HG02678 (cell line): ENCODE measurements at regions not wholly inside any gene's neighbourhood (a gene's known extent, or its start where the extent isn't known, plus 50 kb on each side); places are given as distances from the start of the nearest gene placed in this dataset.
"Not testable (repeated sequence)": the region's sequence is repeated elsewhere in the genome, so short reads cannot be mapped to it uniquely, and the experiment has no call there.

Experiments used
- ATAC-seq: cut with Tn5 transposase; IDR thresholded peaks from one replicate; pipeline ENCODE4 v1.9.1; 2021; ENCODE audit warnings: mild to moderate bottlenecking, moderate library complexity; ENCODE audit not compliant: unreplicated experiment

GRCh38 chr17:33680472-33680871 is 387.4 kb upstream of the ASIC2 start:
- no peak for ATAC-seq

GRCh38 chr17:33682599-33682998 is 389.5 kb upstream of the ASIC2 start:
- no peak for ATAC-seq

DNA sequence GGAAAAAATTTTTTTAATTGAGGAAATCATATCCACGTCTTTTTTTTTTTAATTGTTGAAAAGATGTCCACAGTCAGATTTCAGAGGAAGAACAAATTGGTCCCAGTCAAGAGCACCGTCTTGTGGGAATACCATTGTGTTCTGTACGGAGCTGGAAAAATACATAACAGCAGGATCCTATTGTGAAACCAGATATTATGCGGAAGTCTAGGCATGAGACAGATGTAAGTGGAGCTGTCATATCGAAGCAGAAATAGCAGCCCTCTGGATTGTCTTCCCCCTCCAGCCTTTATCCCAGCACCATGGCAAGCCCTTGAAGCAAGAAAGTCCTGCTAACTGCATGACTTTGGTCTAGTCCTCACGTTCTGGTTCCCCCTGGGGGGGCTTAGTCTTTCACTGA is 391.6 kb upstream of the ASIC2 start:
- no peak for ATAC-seq

DNA sequence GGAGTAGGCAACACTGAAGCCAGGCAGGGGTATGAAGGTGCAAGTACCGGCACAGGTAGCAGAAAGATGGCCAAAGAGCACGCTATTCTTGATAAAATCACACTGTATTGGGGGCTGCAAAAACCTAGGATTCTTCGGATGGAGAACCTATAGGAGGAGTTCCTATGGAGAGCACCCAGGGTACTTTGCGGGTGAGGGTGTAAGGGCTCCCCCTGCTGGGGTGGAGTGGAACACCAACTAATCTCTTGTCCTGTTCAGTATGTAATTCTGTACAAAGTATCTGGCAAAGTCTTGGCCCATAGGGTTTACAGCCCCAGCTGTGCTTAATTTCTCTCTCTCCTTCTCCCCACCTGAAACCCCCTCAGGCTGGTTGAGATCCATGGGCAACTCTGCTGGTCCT is 393.1 kb upstream of the ASIC2 start:
- ATAC-seq, result no peak

GRCh38 chr17:33687831-33688230 is 394.7 kb upstream of the ASIC2 start:
- ATAC-seq, result no peak

DNA sequence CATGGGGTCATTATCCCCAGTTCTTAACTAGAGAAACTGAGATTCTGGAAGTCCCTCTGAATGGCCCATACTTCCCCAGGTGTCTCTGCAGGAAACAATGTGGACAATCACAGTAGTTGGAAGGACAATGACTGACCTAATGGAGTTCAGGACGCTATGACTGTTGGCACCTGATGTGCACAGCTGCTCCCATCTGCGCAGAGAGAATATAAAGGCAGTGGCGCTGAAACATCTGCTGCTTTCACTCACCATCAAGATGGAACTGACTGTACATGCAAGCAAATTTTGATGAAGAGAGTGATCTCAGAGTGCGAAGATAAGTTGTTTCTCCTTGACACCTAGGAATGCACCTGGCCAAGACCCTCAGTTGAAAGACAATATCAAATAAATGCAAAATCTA is 395.7 kb upstream of the ASIC2 start:
- ATAC-seq, result no peak

GRCh38 chr17:33689725-33690124 is 396.6 kb upstream of the ASIC2 start:
- no peak for ATAC-seq

- no peak for ATAC-seq
Observed at GRCh38 chr17:33695431-33695830, 402.3 kb upstream of the ASIC2 start.

DNA sequence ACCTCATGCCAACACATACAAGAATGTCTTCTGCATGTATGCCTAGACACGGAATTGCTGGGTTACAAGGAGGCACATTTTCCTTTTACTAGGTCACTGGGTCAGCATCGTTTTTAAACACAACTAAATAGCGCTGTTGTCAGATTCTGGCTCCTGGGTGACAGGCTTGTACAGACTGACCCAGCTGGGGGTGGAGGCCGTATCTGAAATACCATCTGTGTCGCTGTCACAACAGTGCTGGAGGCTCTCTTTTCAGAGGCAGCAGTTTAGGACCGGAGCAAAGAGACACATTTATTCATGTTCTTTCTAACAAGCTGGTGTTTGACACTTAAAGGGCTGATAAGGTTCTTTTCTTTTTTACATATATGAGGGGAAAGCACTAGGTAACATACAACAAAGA is 403.0 kb upstream of the ASIC2 start:
- ATAC-seq, result no peak

DNA sequence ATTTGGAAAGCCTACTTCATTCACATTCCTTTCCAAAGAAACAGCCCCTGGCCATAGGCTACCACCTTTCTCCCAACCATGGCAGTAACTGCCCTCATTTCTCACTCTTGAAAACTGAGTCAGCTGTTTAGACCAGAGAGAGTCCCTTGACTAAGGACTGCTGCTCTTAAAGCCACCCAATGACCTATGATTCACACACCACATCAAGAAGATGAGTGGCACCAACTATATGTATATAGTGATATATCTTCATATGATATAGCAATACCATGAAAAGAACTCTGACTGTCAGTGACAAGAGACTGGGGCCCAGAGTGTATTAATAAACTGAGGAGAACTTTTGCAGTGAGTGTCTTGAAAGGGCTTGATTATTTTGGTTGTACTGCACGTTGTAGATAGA is 404.5 kb upstream of the ASIC2 start:
- no peak for ATAC-seq

GRCh38 chr17:33701910-33702309 is 408.8 kb upstream of the ASIC2 start:
- no peak for ATAC-seq

DNA sequence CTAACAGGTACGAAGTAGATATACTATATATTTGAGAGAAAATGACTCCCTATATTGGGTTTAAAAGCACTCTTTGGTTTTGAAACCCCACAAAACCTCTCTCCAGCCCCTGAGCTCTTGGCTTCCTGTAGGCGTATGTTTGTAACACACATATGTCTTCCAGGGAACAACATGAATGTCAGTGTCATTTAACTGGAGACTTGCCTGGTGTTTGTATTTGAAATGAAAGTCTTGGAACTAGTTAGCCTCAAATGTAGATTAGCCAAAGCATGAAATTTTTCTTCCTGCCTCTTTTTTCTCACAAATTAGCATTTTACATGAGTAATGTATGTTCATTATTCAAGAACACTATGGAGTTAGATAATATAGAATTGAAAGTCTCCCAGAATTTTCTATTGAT is 411.8 kb upstream of the ASIC2 start:
- ATAC-seq, result no peak

GRCh38 chr17:33709881-33710280 is 416.8 kb upstream of the ASIC2 start:
- ATAC-seq, result no peak

- no peak for ATAC-seq
Observed at GRCh38 chr17:33712120-33712519, 419.0 kb upstream of the ASIC2 start.

DNA sequence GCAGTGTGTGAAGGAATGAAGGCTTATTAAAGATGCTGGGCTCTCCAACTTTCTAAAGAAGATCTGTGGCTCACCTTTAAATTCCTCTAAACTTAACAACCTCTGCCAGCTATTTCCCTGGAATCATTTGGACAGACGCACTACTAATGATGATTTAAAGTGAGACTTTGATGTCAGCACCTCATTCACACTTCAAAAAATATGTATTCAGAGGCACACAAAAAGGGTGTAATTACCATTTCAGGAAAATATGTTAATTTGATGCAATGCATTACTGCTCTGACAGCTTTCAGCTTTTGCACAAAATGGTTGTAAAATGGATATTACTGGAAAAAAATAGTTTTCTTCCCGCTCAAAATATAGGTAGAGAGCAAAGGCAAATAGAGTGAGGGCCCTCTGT is 423.9 kb upstream of the ASIC2 start:
- no peak for ATAC-seq

GRCh38 chr17:33723736-33724135 is 430.6 kb upstream of the ASIC2 start:
- not testable (repeated sequence) for ATAC-seq

DNA sequence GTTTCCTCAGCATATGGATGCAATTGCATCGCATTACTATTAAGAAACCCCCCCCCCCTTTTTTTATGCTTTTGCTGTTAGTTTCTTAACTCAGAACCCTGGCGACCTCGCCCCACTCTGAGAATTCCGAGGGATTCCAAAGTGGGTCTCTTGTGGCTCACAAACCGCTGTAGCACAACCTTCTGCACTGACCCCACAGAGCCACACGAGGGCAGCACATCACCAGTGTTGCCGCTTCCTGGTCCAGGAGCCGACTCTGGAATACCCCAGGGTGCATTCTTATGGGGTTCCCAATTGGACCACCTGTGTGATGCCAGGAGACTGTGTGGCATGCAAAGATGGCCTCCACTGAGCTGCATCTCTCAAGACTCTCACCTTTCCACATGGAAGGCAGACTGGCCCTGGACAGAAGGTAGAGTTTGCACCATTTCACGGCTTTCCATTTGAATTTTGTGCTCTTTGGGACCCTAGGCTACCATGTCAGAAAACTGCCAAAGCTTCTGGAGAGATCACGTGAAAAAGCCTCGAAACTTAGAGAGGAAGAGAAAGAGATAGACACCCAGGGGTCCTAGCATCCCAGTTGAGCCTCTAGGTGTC is 432.7 kb upstream of the ASIC2 start:
- ATAC-seq, result no peak

DNA sequence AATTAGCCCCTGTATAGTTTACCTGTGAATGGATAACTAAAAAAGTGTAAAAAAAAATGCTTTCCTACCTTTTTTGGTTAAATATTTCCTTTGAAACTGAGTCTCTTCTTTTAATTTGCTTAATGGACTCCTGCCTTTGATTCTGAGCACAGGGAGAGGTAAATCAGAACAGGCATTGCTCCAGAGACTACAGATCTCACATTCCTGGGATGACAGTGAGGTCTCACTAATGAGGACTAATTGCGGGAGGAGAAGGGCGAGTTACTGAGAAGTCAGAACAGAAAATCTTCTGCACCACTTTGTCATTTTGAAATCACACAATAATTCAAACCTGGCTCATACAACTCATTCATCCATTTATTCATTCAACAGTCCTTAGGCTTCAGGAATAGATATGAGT is 437.0 kb upstream of the ASIC2 start:
- ATAC-seq, result no peak

- no peak for ATAC-seq
Observed at GRCh38 chr17:33732116-33732515, 439.0 kb upstream of the ASIC2 start.

- no peak for ATAC-seq
Observed at GRCh38 chr17:33739714-33740113, 446.6 kb upstream of the ASIC2 start.

GRCh38 chr17:33745047-33745760 is 452.1 kb upstream of the ASIC2 start:
- ATAC-seq, result no peak

DNA sequence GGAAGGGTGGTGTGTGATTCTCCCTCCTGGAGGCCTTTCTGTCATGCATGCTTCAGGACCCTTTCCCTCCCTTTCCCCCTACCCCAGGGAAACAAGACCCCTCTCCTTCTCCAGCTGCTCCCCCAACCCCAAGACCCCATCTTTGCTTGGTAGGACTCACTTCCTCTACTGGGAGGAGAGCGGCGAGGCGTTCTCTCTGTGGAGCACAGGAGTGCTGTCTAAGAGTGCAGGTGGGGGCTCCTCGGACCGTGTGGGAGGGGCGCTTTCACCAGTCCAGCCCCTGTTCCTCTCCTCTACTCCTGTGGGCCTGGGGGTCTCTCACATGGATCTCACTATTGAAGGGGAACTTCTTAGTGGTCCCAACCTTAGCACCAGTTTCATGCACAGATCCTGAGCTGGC is 456.1 kb upstream of the ASIC2 start:
- no peak for ATAC-seq
